GM18868 (cell line): ENCODE measurements at regions not wholly inside any gene's neighbourhood (a gene's known extent, or its start where the extent isn't known, plus 50 kb on each side); places are given as distances from the start of the nearest gene placed in this dataset.

Experiments used
- ATAC-seq: cut with Tn5 transposase; IDR thresholded peaks from one replicate; pipeline ENCODE4 v1.9.1; 2021; ENCODE audit warnings: mild to moderate bottlenecking, moderate library complexity; ENCODE audit not compliant: unreplicated experiment

- no peak for ATAC-seq
Observed at GRCh38 chr1:208298593-208299269, 54.5 kb upstream of the PLXNA2 start.

- ATAC-seq, result no peak
Observed at GRCh38 chr1:208300084-208300770, 56.0 kb upstream of the PLXNA2 start.

GRCh38 chr1:208302699-208303238 is 58.6 kb upstream of the PLXNA2 start:
- ATAC-seq, result no peak

GRCh38 chr1:208303743-208304712 is 59.8 kb upstream of the PLXNA2 start:
- no peak for ATAC-seq

- ATAC-seq, result no peak
Observed at GRCh38 chr1:208308221-208308620, 64.0 kb upstream of the PLXNA2 start.

- no peak for ATAC-seq
Observed at GRCh38 chr1:208309771-208310170, 65.6 kb upstream of the PLXNA2 start.

GRCh38 chr1:208312706-208313105 is 68.5 kb upstream of the PLXNA2 start:
- ATAC-seq, result no peak

- ATAC-seq, result no peak
Observed at GRCh38 chr1:208314431-208314830, 70.2 kb upstream of the PLXNA2 start.

GRCh38 chr1:208318150-208318734 is 74.1 kb upstream of the PLXNA2 start:
- no peak for ATAC-seq

GRCh38 chr1:208324005-208324404 is 79.8 kb upstream of the PLXNA2 start:
- ATAC-seq, result no peak

GRCh38 chr1:208326033-208326432 is 81.8 kb upstream of the PLXNA2 start:
- no peak for ATAC-seq

- ATAC-seq, result no peak
Observed at GRCh38 chr1:208329300-208329699, 85.1 kb upstream of the PLXNA2 start.

- no peak for ATAC-seq
Observed at GRCh38 chr1:208332036-208332773, 88.0 kb upstream of the PLXNA2 start.

- no peak for ATAC-seq
Observed at GRCh38 chr1:208332774-208333126, 88.6 kb upstream of the PLXNA2 start.

- no peak for ATAC-seq
Observed at GRCh38 chr1:208333676-208334075, 89.5 kb upstream of the PLXNA2 start.

- ATAC-seq, result no peak
Observed at GRCh38 chr1:208335371-208336136, 91.4 kb upstream of the PLXNA2 start.

GRCh38 chr1:208336137-208336518 is 91.9 kb upstream of the PLXNA2 start:
- ATAC-seq, result no peak

- ATAC-seq, result no peak
Observed at GRCh38 chr1:208339911-208340310, 95.7 kb upstream of the PLXNA2 start.

- no peak for ATAC-seq
Observed at GRCh38 chr1:208343226-208343625, 99.0 kb upstream of the PLXNA2 start.
